CD8-positive, alpha-beta memory T cell (primary cell): ENCODE measurements at regions not wholly inside any gene's neighbourhood (a gene's known extent, or its start where the extent isn't known, plus 50 kb on each side); places are given as distances from the start of the nearest gene placed in this dataset.
A peak's percentile ranks its signal among the peaks of the same experiment; 100 is the strongest.

Source experiments
- CTCF ChIA-PET: fragments of 350-600 bp; sonication (Branson Sonifier 250); formaldehyde crosslinking; loops from one replicate; lab custom pipeline; 2021; ENCODE audit warnings: antibody characterized with exemption; lab: Charles Lee
- POLR2A ChIA-PET: fragments of 350-600 bp; sonication (Branson Sonifier 250); formaldehyde crosslinking; loops from one replicate; lab custom pipeline; 2021; ENCODE audit warnings: antibody characterized with exemption; lab: Charles Lee
- DNase-seq, 5 donors: peaks; one replicate each; pipeline versions ENCODE4 v3.0.0 to v3.0.0-alpha.2; 2020 to 2022; ENCODE audit warnings: mixed read lengths in 1 of 5
- H3K27ac ChIP-seq: one replicate; pipeline ENCODE4 v1.7.0; 2013; ENCODE audit warnings: low read depth, mild to moderate bottlenecking, low read length, moderate library complexity
- H3K27me3 ChIP-seq: 2 replicates; pipeline ENCODE4 v1.7.0; 2013; ENCODE audit warnings: low read length, mild to moderate bottlenecking; ENCODE audit not compliant: insufficient read depth, poor library complexity, severe bottlenecking
- H3K36me3 ChIP-seq: 2 replicates; pipeline ENCODE4 v1.7.0; 2013; ENCODE audit warnings: mild to moderate bottlenecking, low read length, moderate library complexity; ENCODE audit not compliant: insufficient read depth
- H3K4me1 ChIP-seq: 2 replicates; pipeline ENCODE4 v1.7.0; 2013; ENCODE audit warnings: mild to moderate bottlenecking, low read length, moderate library complexity; ENCODE audit not compliant: insufficient read depth
- H3K4me3 ChIP-seq: 2 replicates; pipeline ENCODE4 v1.7.0; 2013; ENCODE audit warnings: mild to moderate bottlenecking, low read length
- H3K9me3 ChIP-seq: 2 replicates; pipeline ENCODE4 v1.7.0; 2013; ENCODE audit warnings: mild to moderate bottlenecking, low read length
- H3K27ac Mint-ChIP-seq, 8 donors: one replicate each; pipeline ENCODE4 v1.8.0; 2020 to 2021; ENCODE audit warnings: mixed read lengths in 8 of 8, mild to moderate bottlenecking in 6 of 8, inconsistent platforms in 3 of 8, moderate library complexity in 3 of 8
- H3K27me3 Mint-ChIP-seq, 2 donors: one replicate each; pipeline ENCODE4 v1.8.0; 2020 to 2021; ENCODE audit warnings: mixed read lengths in 2 of 2, mild to moderate bottlenecking in 1 of 2, moderate library complexity in 1 of 2
- H3K36me3 Mint-ChIP-seq, 3 donors: one replicate each; pipeline ENCODE4 v1.8.0; 2020 to 2021; ENCODE audit warnings: mixed read lengths in 3 of 3, inconsistent platforms in 1 of 3, mild to moderate bottlenecking in 1 of 3
- H3K4me1 Mint-ChIP-seq, 3 donors: one replicate each; pipeline ENCODE4 v1.8.0; 2020 to 2021; ENCODE audit warnings: mixed read lengths in 3 of 3, inconsistent platforms in 1 of 3, mild to moderate bottlenecking in 1 of 3
- H3K4me3 Mint-ChIP-seq, 7 donors: one replicate each; pipeline ENCODE4 v1.8.0; 2020 to 2021; ENCODE audit warnings: mixed read lengths in 7 of 7, mild to moderate bottlenecking in 6 of 7, moderate library complexity in 4 of 7, inconsistent platforms in 2 of 7
- H3K9me3 Mint-ChIP-seq, 5 donors: one replicate each; pipeline ENCODE4 v1.8.0; 2020 to 2022; ENCODE audit warnings: mixed read lengths in 5 of 5, mild to moderate bottlenecking in 3 of 5, moderate library complexity in 2 of 5, inconsistent platforms in 1 of 5

DNA sequence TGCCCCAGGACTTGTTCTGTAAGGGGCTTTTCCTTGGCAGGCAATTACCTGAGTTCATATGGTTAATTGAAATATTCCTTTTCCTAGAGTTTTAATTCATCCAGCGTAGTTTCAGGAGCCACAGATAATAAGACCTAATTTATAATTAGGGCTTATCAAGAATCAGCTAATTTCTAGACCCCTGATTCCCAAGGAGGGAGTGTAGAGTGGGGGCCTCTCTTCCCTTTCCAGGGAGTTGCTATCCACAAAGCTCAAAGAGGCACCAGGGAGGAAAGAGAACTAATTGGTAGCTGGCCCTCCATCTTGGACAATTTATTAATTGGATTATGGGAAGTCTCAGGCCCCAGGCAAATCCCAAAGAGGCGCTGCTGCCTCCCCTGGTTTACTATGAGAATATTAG lies 75.8 kb upstream of the ZNF618 start:
- Mint-ChIP-seq H3K27ac (no peak overlapping the region), H3K36me3 (no peaks in the 10 kb centered on the region), H3K27me3 (peaks cover 12 to 27% of the 10 kb centered on the region in 2 donors), H3K9me3 (no peaks in the 10 kb centered on the region), H3K4me3 (no peak overlapping the region), H3K4me1 (no peaks in the 10 kb centered on the region)
- no peak for DNase-seq
- Histone ChIP-seq H3K9me3 (no peaks in the 10 kb centered on the region), H3K27me3 (no peaks in the 10 kb centered on the region), H3K4me3 (no peak overlapping the region), H3K4me1 (no peaks in the 10 kb centered on the region), H3K36me3 (no peaks in the 10 kb centered on the region), H3K27ac (no peak overlapping the region)
- POLR2A ChIA-PET = no interaction called here
- CTCF ChIA-PET = no interaction called here

GRCh38 chr9:113803811-113804589 lies 72.1 kb upstream of the ZNF618 start:
- no peak overlapping the region for H3K27ac ChIP-seq

GRCh38 chr9:113805486-113806132 lies 70.5 kb upstream of the ZNF618 start:
- H3K27me3 Mint-ChIP-seq = peaks cover 8 to 36% of the 10 kb centered on the region in 2 donors
- POLR2A ChIA-PET = no interaction called here
- no peak overlapping the region for H3K4me3 Mint-ChIP-seq
- Histone ChIP-seq H3K27ac (no peak overlapping the region), H3K27me3 (no peaks in the 10 kb centered on the region), H3K9me3 (no peaks in the 10 kb centered on the region), H3K36me3 (no peaks in the 10 kb centered on the region), H3K4me3 (no peak overlapping the region), H3K4me1 (no peaks in the 10 kb centered on the region)
- H3K36me3 Mint-ChIP-seq = no peaks in the 10 kb centered on the region
- H3K27ac Mint-ChIP-seq = no peak overlapping the region
- H3K9me3 Mint-ChIP-seq = no peaks in the 10 kb centered on the region
- no peak for DNase-seq
- CTCF ChIA-PET = no interaction called here
- H3K4me1 Mint-ChIP-seq = peaks cover 0 to 5% (median 3%) of the 10 kb centered on the region in 3 donors

More at GRCh38 chr9:113803811-113804589, 72.1 kb upstream of the ZNF618 start:
- Mint-ChIP-seq H3K9me3 (no peaks in the 10 kb centered on the region), H3K27ac (no peak overlapping the region), H3K27me3 (peaks cover 7 to 32% of the 10 kb centered on the region in 2 donors), H3K4me1 (peaks cover 0 to 5% (median 3%) of the 10 kb centered on the region in 3 donors), H3K36me3 (no peaks in the 10 kb centered on the region), H3K4me3 (peak overlapping the region in 1 of 7 donors; percentile 34)
- Histone ChIP-seq H3K4me3 (no peak overlapping the region), H3K27me3 (no peaks in the 10 kb centered on the region), H3K4me1 (no peaks in the 10 kb centered on the region), H3K36me3 (no peaks in the 10 kb centered on the region), H3K9me3 (no peaks in the 10 kb centered on the region)
- POLR2A ChIA-PET = no interaction called here
- DNase-seq = no peak
- CTCF ChIA-PET = no interaction called here

GRCh38 chr9:113807173-113808061 lies 68.7 kb upstream of the ZNF618 start:
- H3K4me3 Mint-ChIP-seq = peak overlapping the region in 1 of 7 donors; percentile 23
- Histone ChIP-seq H3K36me3 (no peaks in the 10 kb centered on the region), H3K4me3 (no peak overlapping the region), H3K4me1 (no peaks in the 10 kb centered on the region), H3K27me3 (no peaks in the 10 kb centered on the region), H3K9me3 (no peaks in the 10 kb centered on the region), H3K27ac (no peak overlapping the region)
- CTCF ChIA-PET = interaction anchor here (0.9 to 1.4 kb wide), 4 partner anchors 9 to 72 kb away, joined by 3 to 4 read pairs (median 3); no protein-coding TSS in a partner anchor
- DNase-seq = peak in 2 of 5 donors; percentile 13 to 57
- peak overlapping the region in 1 of 8 donors; percentile 57 for H3K27ac Mint-ChIP-seq
- POLR2A ChIA-PET = no interaction called here
- H3K36me3 Mint-ChIP-seq = no peaks in the 10 kb centered on the region
- H3K9me3 Mint-ChIP-seq = no peaks in the 10 kb centered on the region
- peaks cover 0 to 5% (median 3%) of the 10 kb centered on the region in 3 donors for H3K4me1 Mint-ChIP-seq
- peaks cover 5 to 37% of the 10 kb centered on the region in 2 donors for H3K27me3 Mint-ChIP-seq

DNA sequence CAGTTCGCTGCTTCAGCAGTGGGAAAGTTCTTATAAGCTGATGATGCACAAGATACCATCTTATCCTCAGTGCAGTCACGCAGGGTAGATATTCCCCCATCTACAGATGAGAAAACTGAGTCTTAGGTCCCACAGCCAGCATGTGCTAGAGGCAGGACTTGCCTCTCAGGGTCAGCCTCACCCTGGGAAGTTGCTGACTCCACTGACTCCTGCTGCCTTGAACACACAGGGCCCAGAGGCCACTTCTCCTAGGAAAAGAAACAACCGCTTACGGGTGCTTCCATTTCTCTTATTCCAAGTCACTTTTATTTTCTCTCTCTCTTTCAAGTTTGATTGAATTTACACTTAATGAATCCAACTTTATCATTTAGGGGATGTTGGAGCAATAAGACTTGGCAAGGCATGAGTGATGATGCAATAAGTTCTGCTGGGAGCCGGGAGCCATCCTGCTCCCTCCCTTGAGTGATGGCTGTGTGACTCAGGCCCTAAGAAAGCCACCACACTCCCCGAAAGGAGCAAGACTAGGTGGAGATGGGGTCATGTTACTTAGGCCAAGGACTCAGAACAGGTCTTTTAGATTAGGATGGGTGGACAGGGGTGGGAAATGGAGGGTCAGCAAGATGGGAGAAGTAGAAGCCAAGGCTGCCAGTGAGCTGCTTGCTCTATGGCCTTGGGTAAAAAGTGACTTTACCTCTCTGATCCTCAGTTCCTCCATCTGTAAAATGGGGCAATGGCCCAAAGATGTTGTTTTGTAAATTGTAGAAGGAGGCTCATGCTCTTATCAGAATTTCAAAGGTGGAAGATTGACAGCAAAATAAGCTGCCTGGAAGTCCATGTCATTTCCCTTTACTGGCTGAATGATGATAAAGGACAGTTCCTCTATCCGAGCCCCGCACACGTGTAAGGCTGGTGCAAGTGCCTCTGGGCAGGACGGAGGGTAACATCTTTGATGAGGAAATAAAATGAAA lies 67.4 kb upstream of the ZNF618 start:
- H3K27me3 ChIP-seq = no peaks in the 10 kb centered on the region
- H3K27ac ChIP-seq = no peak overlapping the region
- Mint-ChIP-seq H3K27me3 (peaks cover 10 to 47% of the 10 kb centered on the region in 2 donors), H3K27ac (peak overlapping the region in 1 of 8 donors; percentile 27), H3K4me1 (peaks cover 0 to 5% (median 3%) of the 10 kb centered on the region in 3 donors), H3K9me3 (no peaks in the 10 kb centered on the region), H3K4me3 (no peak overlapping the region), H3K36me3 (no peaks in the 10 kb centered on the region)
- H3K4me3 ChIP-seq = no peak overlapping the region
- DNase-seq = no peak
- H3K9me3 ChIP-seq = no peaks in the 10 kb centered on the region
- no peaks in the 10 kb centered on the region for H3K4me1 ChIP-seq
- POLR2A ChIA-PET = no interaction called here
- CTCF ChIA-PET = interaction anchor here (1.0 to 1.4 kb wide), 2 partner anchors 8 to 71 kb away, joined by 3 read pairs; no protein-coding TSS in a partner anchor
- no peaks in the 10 kb centered on the region for H3K36me3 ChIP-seq

DNA sequence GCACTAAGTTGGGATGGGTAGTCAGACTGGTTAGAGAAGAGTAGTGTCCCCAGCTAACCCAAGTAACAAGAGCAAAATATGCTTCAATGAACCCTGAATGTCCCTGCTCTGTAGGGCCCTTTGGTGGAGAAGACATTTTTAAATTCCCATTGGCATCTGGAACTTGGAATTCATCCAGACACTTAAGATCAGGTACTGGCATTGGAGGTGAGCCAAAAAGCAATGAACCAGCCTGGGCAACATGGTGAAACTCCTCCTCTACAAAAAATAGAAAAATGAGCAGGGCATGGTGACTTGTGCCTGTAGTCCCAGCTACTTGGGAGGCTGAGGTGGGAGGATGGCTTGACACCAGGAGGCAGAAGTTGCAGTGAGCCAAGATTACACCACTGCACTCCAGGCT lies 58.9 kb upstream of the ZNF618 start:
- no peak for DNase-seq
- no peak overlapping the region for H3K4me3 ChIP-seq
- Mint-ChIP-seq H3K9me3 (peaks cover 0 to 4% (median 2%) of the 10 kb centered on the region in 5 donors), H3K4me1 (no peaks in the 10 kb centered on the region), H3K27me3 (peaks cover 15 to 69% of the 10 kb centered on the region in 2 donors), H3K4me3 (no peak overlapping the region), H3K36me3 (no peaks in the 10 kb centered on the region), H3K27ac (no peak overlapping the region)
- CTCF ChIA-PET = no interaction called here
- no peaks in the 10 kb centered on the region for H3K9me3 ChIP-seq
- H3K4me1 ChIP-seq = no peaks in the 10 kb centered on the region
- POLR2A ChIA-PET = no interaction called here
- H3K36me3 ChIP-seq = no peaks in the 10 kb centered on the region
- H3K27me3 ChIP-seq = no peaks in the 10 kb centered on the region
- no peak overlapping the region for H3K27ac ChIP-seq

GRCh38 chr9:113818391-113818790 lies 57.7 kb upstream of the ZNF618 start:
- H3K27ac ChIP-seq = no peak overlapping the region
- CTCF ChIA-PET = no interaction called here
- H3K9me3 ChIP-seq = no peaks in the 10 kb centered on the region
- no peak for DNase-seq
- no peaks in the 10 kb centered on the region for H3K27me3 ChIP-seq
- H3K27me3 Mint-ChIP-seq = peaks cover 10 to 67% of the 10 kb centered on the region in 2 donors
- POLR2A ChIA-PET = no interaction called here
- no peaks in the 10 kb centered on the region for H3K4me1 Mint-ChIP-seq
- H3K4me3 Mint-ChIP-seq = no peak overlapping the region
- no peak overlapping the region for H3K4me3 ChIP-seq
- H3K36me3 Mint-ChIP-seq = no peaks in the 10 kb centered on the region
- no peaks in the 10 kb centered on the region for H3K4me1 ChIP-seq
- H3K9me3 Mint-ChIP-seq = peaks cover 0 to 6% (median 4%) of the 10 kb centered on the region in 5 donors
- H3K27ac Mint-ChIP-seq = no peak overlapping the region
- no peaks in the 10 kb centered on the region for H3K36me3 ChIP-seq
